SK-N-MC (cell line): ENCODE measurements at regions not wholly inside any gene's neighbourhood (a gene's known extent, or its start where the extent isn't known, plus 50 kb on each side); places are given as distances from the start of the nearest gene placed in this dataset.

Experiments
- EZH2 ChIP-seq: fragments of 200-600 bp; sonication (generic); IDR thresholded peaks from one replicate; pipeline ENCODE4 v1.6.1; 2017; ENCODE audit warnings: antibody characterized with exemption
- FOXP2 ChIP-seq: optimal IDR thresholded peaks from 2 replicates; pipeline ENCODE3; 2011; ENCODE audit warnings: mild to moderate bottlenecking, moderate library complexity; ENCODE audit not compliant: insufficient read depth; ENCODE audit errors: extremely low read length, control extremely low read depth
- POLR2AphosphoS5 ChIP-seq: IDR thresholded peaks from 2 replicates; pipeline ENCODE4 v1.6.1; 2012; ENCODE audit warnings: mild to moderate bottlenecking, low read depth, low read length, borderline replicate concordance

DNA sequence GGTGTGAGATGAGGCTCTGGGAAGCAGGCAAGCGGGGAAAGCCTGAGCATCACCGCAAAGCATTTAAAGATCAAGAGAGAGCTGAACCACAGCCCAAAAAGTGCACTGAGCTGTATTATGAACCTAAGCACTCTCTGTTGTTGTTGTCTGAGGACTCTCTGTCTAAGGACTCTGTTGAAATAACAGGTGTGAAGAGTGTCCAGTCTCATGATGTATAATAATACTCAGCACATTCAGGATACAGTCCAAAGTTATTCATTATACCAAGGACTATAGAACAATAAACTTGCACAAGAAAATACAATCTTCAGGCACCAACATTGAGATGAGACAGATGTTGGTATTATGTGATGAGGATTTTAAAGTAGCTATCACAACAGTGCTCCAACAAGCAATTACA lies 71.8 kb upstream of the CTSV start:
- no peak for TF ChIP-seq POLR2AphosphoS5
- TF ChIP-seq EZH2, result no peak
- no peak for TF ChIP-seq FOXP2
